Testis (tissue), 2 donors: ENCODE measurements at regions not wholly inside any gene's neighbourhood (a gene's known extent, or its start where the extent isn't known, plus 50 kb on each side); places are given as distances from the start of the nearest gene placed in this dataset.

Experiments
- CTCF ChIP-seq, 3 experiments: fragments of 450-650 bp in 2 of 3; fragments of 200-600 bp in 1 of 3; sonication (generic) in 1 of 3; IDR thresholded peaks; one replicate each; pipeline ENCODE4 v1.5.1; 2016 to 2019; ENCODE audit warnings: antibody characterized with exemption in 3 of 3, mild to moderate bottlenecking in 2 of 3, moderate library complexity in 1 of 3
- POLR2A ChIP-seq: fragments of 450-650 bp; IDR thresholded peaks from one replicate; pipeline ENCODE4 v1.6.1; 2017; ENCODE audit warnings: antibody characterized with exemption, mild to moderate bottlenecking, moderate library complexity

DNA sequence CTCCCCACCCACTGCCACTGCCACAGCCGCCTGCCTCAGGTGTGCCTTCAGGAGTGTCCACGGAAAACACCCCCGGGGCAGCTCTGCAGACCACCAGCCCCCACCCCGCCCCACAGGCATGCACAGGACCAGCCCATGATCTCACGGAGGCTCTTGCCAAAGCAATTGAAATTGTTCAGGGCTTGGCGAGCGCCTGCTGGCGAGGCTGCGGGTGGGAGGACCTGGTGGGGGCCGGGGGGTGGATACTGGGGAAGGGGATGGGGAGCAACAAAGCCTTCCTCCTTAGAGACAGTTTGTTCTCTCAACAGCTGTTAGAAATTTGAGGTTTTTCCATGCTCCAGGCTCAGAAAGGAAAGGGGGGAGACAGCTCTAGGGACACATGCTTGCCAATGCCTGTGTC is 274.7 kb downstream of the MN1 start:
- TF ChIP-seq CTCF (IDR thresholded peaks at IDR 0.05), result no peak
- no peak for TF ChIP-seq POLR2A
